ENCODE measurements at regions not wholly inside any gene's neighbourhood (a gene's known extent, or its start where the extent isn't known, plus 50 kb on each side); places are given as distances from the start of the nearest gene placed in this dataset.

DNA sequence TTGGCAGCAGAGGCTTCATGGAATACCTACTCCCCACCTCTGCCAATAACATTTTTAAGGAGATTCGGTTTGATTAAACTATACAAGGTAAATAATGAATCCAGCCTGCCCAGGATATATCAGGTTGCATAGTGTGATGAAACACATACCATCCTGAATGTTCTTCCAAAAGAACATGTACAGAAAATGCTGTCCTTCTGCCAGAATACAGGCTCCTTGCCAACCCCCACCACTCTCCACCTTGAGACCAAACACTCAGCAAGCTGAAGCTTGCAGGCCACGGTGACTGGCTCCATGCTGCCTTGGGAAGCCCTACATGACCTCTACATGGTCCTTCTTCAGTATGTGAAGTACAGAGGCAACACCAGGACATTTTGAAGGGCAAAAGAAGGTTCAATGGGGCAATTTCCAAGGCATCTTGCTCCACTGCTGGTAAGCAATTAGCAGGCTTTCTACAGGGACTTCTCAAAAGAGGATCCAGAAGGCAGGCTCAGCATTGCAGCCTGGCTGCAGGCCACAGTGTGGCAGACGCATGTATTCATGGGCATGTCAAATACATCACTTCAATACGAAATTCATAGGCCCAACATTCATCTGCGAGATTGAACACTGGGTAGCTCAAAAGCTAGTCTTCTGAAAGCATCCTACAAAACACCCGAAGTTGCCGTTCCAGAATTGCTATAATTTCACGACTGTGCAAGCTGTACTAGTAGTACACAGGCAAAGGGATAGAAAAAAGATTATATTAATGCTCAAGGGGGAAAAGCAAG, 62.4 kb upstream of the SERP2 start:
- Histone ChIP-seq H2BK5ac (ENCODE audit: insufficient read length, low read length) (no peak overlapping the region), H3T11ph (ENCODE audit: low read length) (no peak overlapping the region), H4K5ac (ENCODE audit: insufficient read length, low read depth, low read length) (no peak overlapping the region), H2AFZ (ENCODE audit: low read length) (no peak overlapping the region), H3K18ac (ENCODE audit: insufficient read length, low read depth, low read length) (no peak overlapping the region), H4K91ac (ENCODE audit: insufficient read length, low read depth, low read length) (no peak overlapping the region), H2AK5ac (ENCODE audit: insufficient read length, low read length) (no peak overlapping the region), H3K56ac (ENCODE audit: insufficient read length, low read depth, low read length) (no peak overlapping the region), H2BK20ac (ENCODE audit: low read depth, low read length, poor library complexity, severe bottlenecking) (no peak overlapping the region), H3K4ac (ENCODE audit: low read depth, low read length) (no peak overlapping the region), H3K14ac (ENCODE audit: insufficient read depth, low read length) (no peak overlapping the region), H3K79me2 (ENCODE audit: insufficient read depth, low read length) (no peaks in the 10 kb centered on the region), H4K20me1 (ENCODE audit: control insufficient read depth, insufficient read depth, insufficient read length) (no peaks in the 10 kb centered on the region), H3K9ac (ENCODE audit: extremely low read depth, insufficient read length, low read length) (no peak overlapping the region), H3K27ac (ENCODE audit: insufficient read length, low read depth, low read length) (no peak overlapping the region), H4K8ac (replicated peaks; ENCODE audit: insufficient read length, low read depth, low read length) (no peak overlapping the region), H2BK120ac (ENCODE audit: low read depth, low read length, poor library complexity, severe bottlenecking) (no peak overlapping the region), H2BK15ac (ENCODE audit: low read depth, low read length) (no peak overlapping the region), H3K23me2 (ENCODE audit: insufficient read length, low read depth, low read length, poor library complexity, severe bottlenecking) (peaks cover 6% of the 10 kb centered on the region), H3K79me1 (ENCODE audit: insufficient read depth, low read depth, low read length, poor library complexity, severe bottlenecking) (no peaks in the 10 kb centered on the region), H3K9me3 (ENCODE audit: control insufficient read depth, low read depth, low read length) (no peaks in the 10 kb centered on the region), H3K27me3 (ENCODE audit: insufficient read depth, low read length) (peaks cover 6% of the 10 kb centered on the region), H3K4me1 (ENCODE audit: insufficient read depth, low read length) (no peaks in the 10 kb centered on the region; the same call in 1 of the 2 replicates), H2BK12ac (ENCODE audit: insufficient read length, low read depth, low read length) (no peak overlapping the region), H3K4me2 (ENCODE audit: insufficient read depth, insufficient read length, low read length) (no peak overlapping the region), H3K23ac (ENCODE audit: insufficient read length, low read depth, low read length) (no peak overlapping the region)
- TF ChIP-seq, protein P1, sequence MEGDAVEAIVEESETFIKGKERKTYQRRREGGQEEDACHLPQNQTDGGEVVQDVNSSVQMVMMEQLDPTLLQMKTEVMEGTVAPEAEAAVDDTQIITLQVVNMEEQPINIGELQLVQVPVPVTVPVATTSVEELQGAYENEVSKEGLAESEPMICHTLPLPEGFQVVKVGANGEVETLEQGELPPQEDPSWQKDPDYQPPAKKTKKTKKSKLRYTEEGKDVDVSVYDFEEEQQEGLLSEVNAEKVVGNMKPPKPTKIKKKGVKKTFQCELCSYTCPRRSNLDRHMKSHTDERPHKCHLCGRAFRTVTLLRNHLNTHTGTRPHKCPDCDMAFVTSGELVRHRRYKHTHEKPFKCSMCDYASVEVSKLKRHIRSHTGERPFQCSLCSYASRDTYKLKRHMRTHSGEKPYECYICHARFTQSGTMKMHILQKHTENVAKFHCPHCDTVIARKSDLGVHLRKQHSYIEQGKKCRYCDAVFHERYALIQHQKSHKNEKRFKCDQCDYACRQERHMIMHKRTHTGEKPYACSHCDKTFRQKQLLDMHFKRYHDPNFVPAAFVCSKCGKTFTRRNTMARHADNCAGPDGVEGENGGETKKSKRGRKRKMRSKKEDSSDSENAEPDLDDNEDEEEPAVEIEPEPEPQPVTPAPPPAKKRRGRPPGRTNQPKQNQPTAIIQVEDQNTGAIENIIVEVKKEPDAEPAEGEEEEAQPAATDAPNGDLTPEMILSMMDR (conservative IDR thresholded peaks at IDR 0.05): no peak
- Mint-ChIP-seq H3K27ac (no peak overlapping the region), H3K4me1 (peaks cover 15% of the 10 kb centered on the region in 2 experiments), H3K9me3 (peaks cover 0 to 2% of the 10 kb centered on the region in 2 experiments; a peak in 2 of 5 replicates), H3K36me3 (ENCODE audit: insufficient read depth in 1 of 3, low read depth in 3 of 3) (no peaks in the 10 kb centered on the region), H3K4me3 (no peak overlapping the region), H3K27me3 (ENCODE audit: low read depth) (peaks cover 76% of the 10 kb centered on the region)
- no peak for DNase-seq
- WGBS (ENCODE audit: extremely low coverage, insufficient read length, low lambda C conversion rate): no CpG with 5 or more reads among the region's 8 CpGs

All from H9 (cell line).